Left ventricle myocardium inferior (tissue), 1 donor: ENCODE measurements at regions not wholly inside any gene's neighbourhood (a gene's known extent, or its start where the extent isn't known, plus 50 kb on each side); places are given as distances from the start of the nearest gene placed in this dataset.

ENCODE experiments used
- DNase-seq: peaks from one replicate; pipeline ENCODE4 v3.0.0-alpha.2; 2020
- H3K27ac ChIP-seq: fragments of 200-600 bp; replicated peaks from 2 replicates; pipeline ENCODE4 v1.8.0; 2021
- H3K27me3 ChIP-seq: fragments of 200-600 bp; 2 replicates; pipeline ENCODE4 v1.8.0; 2021; ENCODE audit warnings: low read depth
- H3K36me3 ChIP-seq: fragments of 200-600 bp; 2 replicates; pipeline ENCODE4 v1.8.0; 2021
- H3K4me1 ChIP-seq: fragments of 200-600 bp; 2 replicates; pipeline ENCODE4 v1.8.0; 2021
- H3K4me3 ChIP-seq: fragments of 200-600 bp; 2 replicates; pipeline ENCODE4 v1.8.0; 2021; ENCODE audit warnings: mild to moderate bottlenecking, moderate library complexity
- H3K9me3 ChIP-seq: fragments of 200-600 bp; replicated peaks from 2 replicates; pipeline ENCODE4 v1.8.0; 2021
- CTCF ChIP-seq: fragments of 200-600 bp; IDR thresholded peaks from 2 replicates; pipeline ENCODE4 v1.8.0; 2021; ENCODE audit warnings: antibody characterized with exemption, mild to moderate bottlenecking, borderline replicate concordance
- intact Hi-C: fragments of 100-400 bp; cut with micrococcal nuclease; formaldehyde crosslinking; loops from one replicate; pipeline ENCODE4 v1.11.0; 2022
- donor health status: DM: no; HTN: yes; CAD: no; lungs with severe emphysema.

DNA sequence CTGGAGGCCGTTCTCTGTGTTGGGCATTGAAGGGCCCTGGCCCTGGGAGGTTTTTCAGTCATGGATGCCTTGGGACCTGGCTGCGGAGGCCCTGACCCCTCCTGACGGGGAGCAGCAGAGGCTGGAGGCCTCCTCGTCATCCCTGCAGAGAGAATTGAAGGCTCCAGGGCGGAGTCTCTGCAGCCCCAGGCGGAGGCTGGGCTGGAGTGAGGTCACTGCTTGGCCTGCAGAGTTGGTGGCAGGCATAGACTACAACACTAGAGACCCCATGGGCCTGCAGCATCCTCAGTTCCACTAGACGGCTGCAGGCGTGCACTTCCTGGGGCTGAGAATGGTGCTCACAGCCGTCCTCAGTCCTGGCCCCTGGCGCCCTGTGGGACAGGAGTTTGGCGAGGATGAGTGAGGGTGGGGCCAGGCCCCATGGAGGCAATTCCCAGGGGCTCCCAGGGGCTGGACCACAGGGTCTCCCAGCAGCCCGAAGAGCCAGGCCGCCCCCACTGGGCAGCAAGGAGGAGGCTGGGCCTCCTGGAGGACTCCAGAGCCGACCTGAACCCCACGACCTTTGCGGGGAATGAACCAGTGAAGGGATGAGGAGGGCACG lies 1194.9 kb downstream of the BRD1 start:
- Histone ChIP-seq H3K4me1 (no peaks in the 10 kb centered on the region), H3K27me3 (peaks cover 85% of the 10 kb centered on the region), H3K36me3 (no peaks in the 10 kb centered on the region), H3K9me3 (no peaks in the 10 kb centered on the region), H3K4me3 (no peak overlapping the region), H3K27ac (no peak overlapping the region)
- no peak for DNase-seq
- intact Hi-C loops, result no loop called here
- no peak for TF ChIP-seq CTCF

- H3K4me1 ChIP-seq, result no peaks in the 10 kb centered on the region
- H3K27me3 ChIP-seq, result peaks cover 84% of the 10 kb centered on the region
- no peak for TF ChIP-seq CTCF
- intact Hi-C loops, result no loop called here
- H3K36me3 ChIP-seq, result no peaks in the 10 kb centered on the region
- H3K9me3 ChIP-seq, result no peaks in the 10 kb centered on the region
- DNase-seq, result no peak
- H3K4me3 ChIP-seq, result no peak overlapping the region
- no peak overlapping the region for H3K27ac ChIP-seq
These were observed 1196.3 kb downstream of the BRD1 start for GRCh38 chr22:48631288-48631863.

DNA sequence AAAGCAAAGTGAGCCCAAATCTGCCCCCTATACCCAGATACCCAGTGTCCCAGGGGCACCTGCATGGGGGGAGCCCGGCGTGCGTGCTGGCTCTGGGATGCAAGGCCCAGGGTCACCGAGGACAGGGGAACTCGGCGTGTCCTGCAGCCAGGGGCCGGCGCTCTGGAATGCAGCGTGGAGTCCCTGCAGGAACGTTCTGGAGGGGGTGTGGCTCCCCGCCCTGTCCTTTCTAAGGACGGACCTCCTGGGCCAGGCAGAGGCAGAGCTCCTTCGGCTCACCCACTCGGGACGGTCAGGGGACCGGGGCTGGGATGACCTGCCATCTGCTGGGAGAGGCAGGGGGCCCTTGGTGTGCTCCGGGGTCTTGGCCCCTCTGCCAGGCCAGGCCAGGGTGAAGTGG lies 1196.8 kb downstream of the BRD1 start:
- Histone ChIP-seq H3K36me3 (no peaks in the 10 kb centered on the region), H3K27me3 (peaks cover 84% of the 10 kb centered on the region), H3K4me3 (no peak overlapping the region), H3K27ac (no peak overlapping the region), H3K4me1 (no peaks in the 10 kb centered on the region), H3K9me3 (no peaks in the 10 kb centered on the region)
- DNase-seq, result no peak
- intact Hi-C loops, result no loop called here
- TF ChIP-seq CTCF, result no peak

DNA sequence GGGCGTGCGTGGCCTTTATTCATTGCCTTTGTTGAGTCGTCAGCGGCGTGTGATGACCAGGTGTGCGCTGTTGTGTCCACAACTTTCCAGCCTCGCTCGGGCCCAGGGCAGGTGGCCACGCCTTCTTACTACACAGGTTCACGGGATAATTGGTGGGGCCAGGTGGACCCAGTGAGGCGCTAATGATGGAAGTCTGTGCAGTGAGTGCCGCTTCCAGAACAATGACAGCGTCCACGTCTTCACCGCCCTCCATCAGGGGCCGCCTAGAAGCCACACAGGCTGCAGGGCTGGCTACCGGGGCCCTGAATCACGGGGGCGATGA lies 1197.3 kb downstream of the BRD1 start:
- Histone ChIP-seq H3K4me3 (no peak overlapping the region), H3K27me3 (peaks cover 84% of the 10 kb centered on the region), H3K36me3 (no peaks in the 10 kb centered on the region), H3K9me3 (no peaks in the 10 kb centered on the region), H3K4me1 (no peaks in the 10 kb centered on the region), H3K27ac (no peak overlapping the region)
- TF ChIP-seq CTCF, result no peak
- no peak for DNase-seq
- intact Hi-C loops, result no loop called here

DNA sequence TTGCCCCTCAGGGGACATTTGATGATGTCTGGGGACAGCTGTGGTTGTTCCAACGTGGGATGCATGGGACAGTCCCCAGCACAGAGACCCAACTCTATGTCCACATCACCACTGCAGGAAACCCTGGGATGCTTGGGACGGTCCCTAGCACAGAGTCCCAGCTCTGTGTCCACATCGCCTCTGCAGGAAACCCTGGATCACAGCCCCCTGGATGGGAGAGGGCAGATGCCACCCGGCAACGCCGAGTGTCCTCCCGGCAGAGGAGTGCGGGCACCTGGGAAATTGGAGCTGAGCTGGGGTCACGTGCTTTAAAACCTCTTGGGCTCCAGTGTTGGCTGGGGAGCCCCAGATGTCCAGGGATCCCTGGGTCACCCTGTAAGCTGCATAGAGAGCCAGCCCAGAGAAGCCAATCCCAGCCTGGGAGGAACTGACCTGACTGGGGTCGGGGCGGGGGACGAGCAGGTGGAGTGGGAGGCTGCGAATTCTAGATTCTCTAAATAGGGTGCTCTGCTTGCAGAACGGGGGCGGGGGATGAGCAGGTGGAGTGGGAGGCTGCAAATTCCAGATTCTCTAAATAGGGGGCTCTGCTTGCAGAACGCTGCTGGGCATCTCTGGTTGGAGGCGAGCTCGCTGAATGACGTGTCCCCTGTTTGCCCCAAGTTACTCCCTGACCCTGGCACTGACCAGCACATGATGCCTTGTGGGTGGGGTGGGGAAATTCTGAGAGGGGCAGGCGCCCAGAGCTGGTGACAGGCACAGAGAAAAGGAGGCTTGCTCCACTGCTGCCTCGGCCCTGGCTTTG lies 1197.8 kb downstream of the BRD1 start:
- Histone ChIP-seq H3K4me1 (no peaks in the 10 kb centered on the region), H3K4me3 (no peak overlapping the region), H3K9me3 (no peaks in the 10 kb centered on the region), H3K27ac (no peak overlapping the region), H3K36me3 (no peaks in the 10 kb centered on the region), H3K27me3 (peaks cover 81% of the 10 kb centered on the region)
- no peak for TF ChIP-seq CTCF
- DNase-seq, result no peak
- intact Hi-C loops, result no loop called here
